Brain microvascular endothelial cell (primary cell): ENCODE measurements at regions not wholly inside any gene's neighbourhood (a gene's known extent, or its start where the extent isn't known, plus 50 kb on each side); places are given as distances from the start of the nearest gene placed in this dataset.
A peak's percentile ranks its signal among the peaks of the same experiment; 100 is the strongest.
"Not testable (repeated sequence)": the region's sequence is repeated elsewhere in the genome, so short reads cannot be mapped to it uniquely, and the experiment has no call there.

Source experiments
- DNase-seq: peaks from one replicate; pipeline ENCODE4 v3.0.0-alpha.2; 2020
- H3K27ac ChIP-seq: fragments of 250-450 bp; sonication (Bioruptor Pico); 2 replicates; pipeline ENCODE4 v1.5.1; 2020; ENCODE audit warnings: mild to moderate bottlenecking, moderate library complexity
- H3K27me3 ChIP-seq: fragments of 250-450 bp; sonication (Bioruptor Pico); replicated peaks from 2 replicates; pipeline ENCODE4 v1.5.1; 2020; ENCODE audit warnings: mild to moderate bottlenecking
- H3K36me3 ChIP-seq: fragments of 250-450 bp; sonication (Bioruptor Pico); replicated peaks from 2 replicates; pipeline ENCODE4 v1.5.1; 2020; ENCODE audit warnings: mild to moderate bottlenecking
- H3K4me3 ChIP-seq: 2 replicates; pipeline ENCODE4 v1.5.1; 2011; ENCODE audit warnings: low read depth, mild to moderate bottlenecking, control low read depth, low read length, moderate library complexity
- in situ Hi-C: cut with HindIII; loops from 2 replicates; pipeline ENCODE4 v1.10.0; 2017; ENCODE audit warnings: low sequenced_read_pairs, low pct_ligation_motif_present
- TF ChIP-seq, protein P1 (sequence below): IDR thresholded peaks from 2 replicates; pipeline ENCODE4 v1.5.1; 2011; ENCODE audit warnings: low read depth, mild to moderate bottlenecking, moderate library complexity, low read length, control low read depth, inconsistent platforms; ENCODE audit errors: missing control alignments

GRCh38 chr1:173315296-173315695 is 108.2 kb upstream of the TNFSF4 start:
- in situ Hi-C loops: no loop called here
- TF ChIP-seq, protein P1, sequence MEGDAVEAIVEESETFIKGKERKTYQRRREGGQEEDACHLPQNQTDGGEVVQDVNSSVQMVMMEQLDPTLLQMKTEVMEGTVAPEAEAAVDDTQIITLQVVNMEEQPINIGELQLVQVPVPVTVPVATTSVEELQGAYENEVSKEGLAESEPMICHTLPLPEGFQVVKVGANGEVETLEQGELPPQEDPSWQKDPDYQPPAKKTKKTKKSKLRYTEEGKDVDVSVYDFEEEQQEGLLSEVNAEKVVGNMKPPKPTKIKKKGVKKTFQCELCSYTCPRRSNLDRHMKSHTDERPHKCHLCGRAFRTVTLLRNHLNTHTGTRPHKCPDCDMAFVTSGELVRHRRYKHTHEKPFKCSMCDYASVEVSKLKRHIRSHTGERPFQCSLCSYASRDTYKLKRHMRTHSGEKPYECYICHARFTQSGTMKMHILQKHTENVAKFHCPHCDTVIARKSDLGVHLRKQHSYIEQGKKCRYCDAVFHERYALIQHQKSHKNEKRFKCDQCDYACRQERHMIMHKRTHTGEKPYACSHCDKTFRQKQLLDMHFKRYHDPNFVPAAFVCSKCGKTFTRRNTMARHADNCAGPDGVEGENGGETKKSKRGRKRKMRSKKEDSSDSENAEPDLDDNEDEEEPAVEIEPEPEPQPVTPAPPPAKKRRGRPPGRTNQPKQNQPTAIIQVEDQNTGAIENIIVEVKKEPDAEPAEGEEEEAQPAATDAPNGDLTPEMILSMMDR: no peak
- Histone ChIP-seq H3K36me3 (no peaks in the 10 kb centered on the region), H3K27ac (no peak overlapping the region), H3K4me3 (no peak overlapping the region), H3K27me3 (no peaks in the 10 kb centered on the region)
- no peak for DNase-seq

GRCh38 chr1:173318788-173319187 is 111.7 kb upstream of the TNFSF4 start:
- TF ChIP-seq, protein P1: no peak
- no peak for DNase-seq

GRCh38 chr1:173324352-173324751 is 117.2 kb upstream of the TNFSF4 start:
- DNase-seq, in situ Hi-C loops, H3K27me3 ChIP-seq, H3K27ac ChIP-seq, H3K36me3 ChIP-seq, H3K4me3 ChIP-seq: not testable (repeated sequence)

More at GRCh38 chr1:173318788-173319187, 111.7 kb upstream of the TNFSF4 start:
- H3K4me3 ChIP-seq: no peak overlapping the region
- H3K27ac ChIP-seq: no peak overlapping the region
- in situ Hi-C loops: no loop called here
- H3K27me3 ChIP-seq: no peaks in the 10 kb centered on the region
- no peaks in the 10 kb centered on the region for H3K36me3 ChIP-seq

DNA sequence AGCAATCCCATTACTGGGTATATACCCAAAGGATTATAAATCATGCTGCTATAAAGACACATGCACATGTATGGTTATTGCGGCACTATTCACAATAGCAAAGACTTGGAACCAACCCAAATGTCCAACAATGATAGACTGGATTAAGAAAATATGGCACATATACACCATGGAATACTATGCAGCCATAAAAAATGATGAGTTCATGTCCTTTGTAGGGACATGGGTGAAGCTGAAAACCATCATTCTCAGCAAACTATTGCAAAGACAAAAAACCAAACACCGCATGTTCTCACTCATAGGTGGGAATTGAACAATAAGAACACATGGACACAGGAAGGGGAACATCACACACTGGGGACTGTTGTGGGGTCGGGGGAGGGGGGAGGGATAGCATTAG is 120.9 kb upstream of the TNFSF4 start:
- H3K36me3 ChIP-seq, DNase-seq, H3K27ac ChIP-seq, H3K27me3 ChIP-seq, in situ Hi-C loops, H3K4me3 ChIP-seq: not testable (repeated sequence)

GRCh38 chr1:173328961-173329360 is 121.8 kb upstream of the TNFSF4 start:
- TF ChIP-seq, protein P1: no peak

GRCh38 chr1:173329726-173330125 is 122.6 kb upstream of the TNFSF4 start:
- Histone ChIP-seq H3K27me3 (no peaks in the 10 kb centered on the region), H3K36me3 (no peaks in the 10 kb centered on the region), H3K4me3 (no peak overlapping the region), H3K27ac (peak overlapping the region; percentile 86)
- DNase-seq: peak; percentile 55
- in situ Hi-C loops: no loop called here
- TF ChIP-seq, protein P1: no peak

More at GRCh38 chr1:173328961-173329360, 121.8 kb upstream of the TNFSF4 start:
- Histone ChIP-seq H3K27ac (peak overlapping the region; percentile 86), H3K4me3 (no peak overlapping the region), H3K27me3 (no peaks in the 10 kb centered on the region), H3K36me3 (no peaks in the 10 kb centered on the region)
- in situ Hi-C loops: no loop called here
- no peak for DNase-seq

DNA sequence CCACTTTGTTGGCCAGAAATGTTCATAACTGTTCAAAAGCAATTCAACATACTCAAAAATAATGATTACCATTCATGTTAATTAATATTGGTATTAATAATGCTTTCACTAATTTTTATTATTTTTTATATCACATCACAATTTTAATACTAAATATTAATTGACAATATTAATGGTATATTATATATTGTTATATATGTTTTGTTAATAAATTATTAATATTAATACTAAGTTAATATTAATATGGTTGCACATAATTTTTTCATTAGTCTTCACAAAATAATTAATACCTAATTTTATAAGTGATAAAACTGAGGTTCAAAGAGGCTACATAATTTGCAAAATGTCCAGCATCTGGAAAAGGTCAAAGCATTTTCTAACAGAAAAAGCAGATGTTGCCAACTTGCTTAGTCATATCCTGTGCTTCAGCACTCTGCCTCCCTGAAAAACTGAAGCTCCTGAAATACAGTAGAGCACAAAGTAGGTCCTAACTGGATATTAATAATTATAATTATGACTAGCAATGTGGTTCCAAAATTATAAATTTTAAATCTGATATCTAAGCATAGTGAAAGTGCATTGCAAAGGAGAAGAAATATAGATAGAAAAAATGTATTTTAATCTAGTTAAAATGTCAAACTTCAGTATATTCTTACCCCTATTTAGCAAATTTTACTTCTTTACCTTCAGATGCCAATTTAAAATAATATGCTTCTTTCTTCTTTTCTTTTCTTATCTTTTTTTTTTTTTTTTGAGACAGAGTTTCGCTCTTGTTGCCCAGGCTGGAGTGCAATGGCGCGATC is 123.2 kb upstream of the TNFSF4 start:
- H3K27me3 ChIP-seq: no peaks in the 10 kb centered on the region
- in situ Hi-C loops: no loop called here
- no peak overlapping the region for H3K4me3 ChIP-seq
- H3K27ac ChIP-seq: peak overlapping the region; percentile 86
- TF ChIP-seq, protein P1: no peak
- DNase-seq: peak; percentile 69
- no peaks in the 10 kb centered on the region for H3K36me3 ChIP-seq

DNA sequence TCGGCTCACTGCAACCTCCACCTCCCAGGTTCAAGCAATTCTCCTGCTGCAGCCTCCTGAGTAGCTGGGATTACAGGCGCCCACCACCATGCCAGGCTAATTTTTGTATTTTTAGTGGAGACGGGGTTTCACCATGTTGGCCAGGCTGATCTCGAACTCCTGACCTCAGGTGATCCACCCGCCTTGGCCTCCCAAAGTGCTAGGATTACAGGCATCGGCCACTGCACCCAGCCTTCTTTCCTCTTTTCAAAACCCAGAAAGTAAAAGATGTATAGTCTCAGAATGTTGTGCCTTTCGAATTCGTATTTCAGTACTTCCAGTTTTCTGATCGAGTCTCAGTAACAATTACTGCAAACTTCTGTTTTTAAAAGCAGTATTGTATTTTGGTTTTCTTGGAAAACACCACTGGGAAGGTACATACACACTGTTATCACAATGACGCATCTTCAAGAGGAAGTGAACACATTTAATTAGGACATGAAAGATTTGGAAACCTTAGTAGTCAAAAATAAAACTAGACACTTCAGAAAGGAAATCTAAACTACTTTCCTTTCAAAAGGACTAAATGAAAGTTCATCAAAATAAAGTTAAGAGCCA is 123.9 kb upstream of the TNFSF4 start:
- peak overlapping the region; percentile 86 for H3K27ac ChIP-seq

More for the DNA sequence above, 123.9 kb upstream of the TNFSF4 start:
- DNase-seq: peak; percentile 11
- H3K4me3 ChIP-seq, H3K27me3 ChIP-seq, H3K36me3 ChIP-seq, in situ Hi-C loops: not testable (repeated sequence)
